ENCODE measurements at regions not wholly inside any gene's neighbourhood (a gene's known extent, or its start where the extent isn't known, plus 50 kb on each side); places are given as distances from the start of the nearest gene placed in this dataset.

GRCh38 chr7:98495200-98495955, 94.5 kb upstream of the BAIAP2L1 start:
- Histone ChIP-seq H4K20me1 (no peaks in the 10 kb centered on the region), H3K36me3 (no peaks in the 10 kb centered on the region), H3K9ac (no peak overlapping the region), H3K27ac (no peak overlapping the region), H3K9me3 (peaks cover 48% of the 10 kb centered on the region), H3K4me3 (no peak overlapping the region), H3K27me3 (no peaks in the 10 kb centered on the region), H3K4me2 (no peak overlapping the region), H3K4me1 (peaks cover 15% of the 10 kb centered on the region)
- TF ChIP-seq Cebpa-rat (IDR thresholded peaks at IDR 0.05), result no peak

- H3K9ac ChIP-seq, result no peak overlapping the region
- no peaks in the 10 kb centered on the region for H3K36me3 ChIP-seq
- H3K4me3 ChIP-seq, result no peak overlapping the region
- H3K4me1 ChIP-seq, result peaks cover 15% of the 10 kb centered on the region
- H3K27ac ChIP-seq, result no peak overlapping the region
- H3K9me3 ChIP-seq, result peaks cover 29% of the 10 kb centered on the region
- H3K27me3 ChIP-seq, result no peaks in the 10 kb centered on the region
- peak overlapping the region; percentile 68 for H3K4me2 ChIP-seq
- no peaks in the 10 kb centered on the region for H4K20me1 ChIP-seq
- TF ChIP-seq Cebpa-rat (IDR thresholded peaks at IDR 0.05), result no peak
Observed at GRCh38 chr7:98493030-98493778, 92.3 kb upstream of the BAIAP2L1 start.

- Histone ChIP-seq H3K9me3 (peaks cover 4% of the 10 kb centered on the region; the same call in 1 of the 2 replicates), H3K36me3 (no peaks in the 10 kb centered on the region), H4K20me1 (no peaks in the 10 kb centered on the region), H3K4me1 (peaks cover 9% of the 10 kb centered on the region), H3K4me2 (no peak overlapping the region), H3K4me3 (no peak overlapping the region), H3K27me3 (no peaks in the 10 kb centered on the region), H3K27ac (no peak overlapping the region), H3K9ac (no peak overlapping the region)
- TF ChIP-seq Cebpa-rat (IDR thresholded peaks at IDR 0.05), result no peak
Observed at GRCh38 chr7:98488167-98488566, 87.3 kb upstream of the BAIAP2L1 start.

GRCh38 chr7:98483964-98484545, 83.2 kb upstream of the BAIAP2L1 start:
- no peak overlapping the region for H3K4me3 ChIP-seq
- peaks cover 16% of the 10 kb centered on the region for H3K9me3 ChIP-seq
- no peak overlapping the region for H3K27ac ChIP-seq
- H3K27me3 ChIP-seq, result no peaks in the 10 kb centered on the region
- H4K20me1 ChIP-seq, result no peaks in the 10 kb centered on the region
- no peaks in the 10 kb centered on the region for H3K4me1 ChIP-seq
- H3K9ac ChIP-seq, result no peak overlapping the region
- no peaks in the 10 kb centered on the region for H3K36me3 ChIP-seq
- H3K4me2 ChIP-seq, result no peak overlapping the region
- no peak for TF ChIP-seq Cebpa-rat (IDR thresholded peaks at IDR 0.05)

GRCh38 chr7:98483276-98483963, 82.5 kb upstream of the BAIAP2L1 start:
- no peak overlapping the region for H3K4me2 ChIP-seq
- no peaks in the 10 kb centered on the region for H4K20me1 ChIP-seq
- no peaks in the 10 kb centered on the region for H3K27me3 ChIP-seq
- H3K27ac ChIP-seq, result no peak overlapping the region
- H3K9ac ChIP-seq, result no peak overlapping the region
- H3K4me3 ChIP-seq, result no peak overlapping the region
- H3K4me1 ChIP-seq, result no peaks in the 10 kb centered on the region
- TF ChIP-seq Cebpa-rat (IDR thresholded peaks at IDR 0.05), result no peak
- H3K36me3 ChIP-seq, result no peaks in the 10 kb centered on the region
- peaks cover 16% of the 10 kb centered on the region for H3K9me3 ChIP-seq

GRCh38 chr7:98479318-98479717, 78.4 kb upstream of the BAIAP2L1 start:
- Histone ChIP-seq H3K27ac (no peak overlapping the region), H3K4me3 (no peak overlapping the region), H3K27me3 (no peaks in the 10 kb centered on the region), H3K9ac (no peak overlapping the region), H3K36me3 (no peaks in the 10 kb centered on the region), H4K20me1 (no peaks in the 10 kb centered on the region), H3K9me3 (peaks cover 16% of the 10 kb centered on the region), H3K4me1 (no peaks in the 10 kb centered on the region), H3K4me2 (no peak overlapping the region)
- TF ChIP-seq Cebpa-rat (IDR thresholded peaks at IDR 0.05), result no peak

- no peaks in the 10 kb centered on the region for H3K36me3 ChIP-seq
- H3K27me3 ChIP-seq, result no peaks in the 10 kb centered on the region
- H3K4me3 ChIP-seq, result no peak overlapping the region
- no peak overlapping the region for H3K4me2 ChIP-seq
- H4K20me1 ChIP-seq, result no peaks in the 10 kb centered on the region
- H3K4me1 ChIP-seq, result no peaks in the 10 kb centered on the region
- no peak for TF ChIP-seq Cebpa-rat (IDR thresholded peaks at IDR 0.05)
- H3K27ac ChIP-seq, result no peak overlapping the region
- peaks cover 4% of the 10 kb centered on the region for H3K9me3 ChIP-seq
- no peak overlapping the region for H3K9ac ChIP-seq
Observed at GRCh38 chr7:98475352-98475751, 74.5 kb upstream of the BAIAP2L1 start.

GRCh38 chr7:98474558-98474957, 73.7 kb upstream of the BAIAP2L1 start:
- H3K36me3 ChIP-seq, result no peaks in the 10 kb centered on the region
- no peaks in the 10 kb centered on the region for H3K4me1 ChIP-seq
- no peak overlapping the region for H3K27ac ChIP-seq
- H3K4me3 ChIP-seq, result no peak overlapping the region
- no peak for TF ChIP-seq Cebpa-rat (IDR thresholded peaks at IDR 0.05)
- no peaks in the 10 kb centered on the region for H3K9me3 ChIP-seq
- no peaks in the 10 kb centered on the region for H4K20me1 ChIP-seq
- H3K9ac ChIP-seq, result no peak overlapping the region
- no peak overlapping the region for H3K4me2 ChIP-seq
- no peaks in the 10 kb centered on the region for H3K27me3 ChIP-seq

- Histone ChIP-seq H3K9ac (no peak overlapping the region), H3K4me1 (no peaks in the 10 kb centered on the region), H3K36me3 (no peaks in the 10 kb centered on the region), H3K27ac (no peak overlapping the region), H3K9me3 (0 out of 2 replicates have a peak, but pooled peaks cover 4% of the 10 kb centered on the region), H3K4me3 (no peak overlapping the region), H3K27me3 (no peaks in the 10 kb centered on the region), H3K4me2 (no peak overlapping the region), H4K20me1 (no peaks in the 10 kb centered on the region)
- no peak for TF ChIP-seq Cebpa-rat (IDR thresholded peaks at IDR 0.05)
Observed at GRCh38 chr7:98472521-98472954, 71.6 kb upstream of the BAIAP2L1 start.
